GM18526 (cell line): ENCODE measurements at regions not wholly inside any gene's neighbourhood (a gene's known extent, or its start where the extent isn't known, plus 50 kb on each side); places are given as distances from the start of the nearest gene placed in this dataset.

Experiments used
- POLR2A ChIP-seq: IDR thresholded peaks from 3 replicates; pipeline ENCODE4 v1.6.1; 2011; ENCODE audit not compliant: insufficient read length; ENCODE audit errors: extremely low read depth

GRCh38 chr13:30133996-30134395, 173.4 kb downstream of the KATNAL1 start:
- no peak for TF ChIP-seq POLR2A

- no peak for TF ChIP-seq POLR2A
Measured at GRCh38 chr13:30133554-30133912, 173.8 kb downstream of the KATNAL1 start.

GRCh38 chr13:30132623-30133553, 174.5 kb downstream of the KATNAL1 start:
- TF ChIP-seq POLR2A: no peak

GRCh38 chr13:30129411-30129810, 177.9 kb downstream of the KATNAL1 start:
- TF ChIP-seq POLR2A: no peak

GRCh38 chr13:30128591-30128990, 178.8 kb downstream of the KATNAL1 start:
- no peak for TF ChIP-seq POLR2A

- TF ChIP-seq POLR2A: no peak
Measured at GRCh38 chr13:30128095-30128494, 179.3 kb downstream of the KATNAL1 start.

GRCh38 chr13:30126903-30127428, 180.4 kb downstream of the KATNAL1 start:
- TF ChIP-seq POLR2A: no peak

- no peak for TF ChIP-seq POLR2A
Measured at GRCh38 chr13:30125422-30126073, 181.8 kb downstream of the KATNAL1 start.

- no peak for TF ChIP-seq POLR2A
Measured at GRCh38 chr13:30124131-30124768, 183.1 kb downstream of the KATNAL1 start.

- no peak for TF ChIP-seq POLR2A
Measured at GRCh38 chr13:30123575-30123974, 183.8 kb downstream of the KATNAL1 start.

- no peak for TF ChIP-seq POLR2A
Measured at GRCh38 chr13:30121666-30122065, 185.7 kb downstream of the KATNAL1 start.

GRCh38 chr13:30121244-30121643, 186.1 kb downstream of the KATNAL1 start:
- TF ChIP-seq POLR2A: no peak

GRCh38 chr13:30120133-30120822, 187.1 kb downstream of the KATNAL1 start:
- TF ChIP-seq POLR2A: no peak

- TF ChIP-seq POLR2A: no peak
Measured at GRCh38 chr13:30119476-30119875, 187.9 kb downstream of the KATNAL1 start.

GRCh38 chr13:30116379-30116778, 191.0 kb downstream of the KATNAL1 start:
- TF ChIP-seq POLR2A: no peak
